Fibroblast of villous mesenchyme (primary cell): ENCODE measurements at regions not wholly inside any gene's neighbourhood (a gene's known extent, or its start where the extent isn't known, plus 50 kb on each side); places are given as distances from the start of the nearest gene placed in this dataset.

ENCODE experiments used
- DNase-seq: peaks from one replicate; pipeline ENCODE4 v3.0.0-alpha.2; 2010; ENCODE audit warnings: low read depth
- H3K4me3 ChIP-seq: 2 replicates; pipeline ENCODE4 v1.5.1; 2011; ENCODE audit warnings: low read depth, mild to moderate bottlenecking, low read length
- CTCF ChIP-seq: IDR thresholded peaks from 2 replicates; pipeline ENCODE4 v1.5.1; 2012; ENCODE audit warnings: low read depth, mild to moderate bottlenecking, low read length; ENCODE audit not compliant: insufficient read depth

GRCh38 chr20:47879771-47880170, 94.5 kb upstream of the SULF2 start:
- H3K4me3 ChIP-seq, result no peak overlapping the region
- no peak for DNase-seq
- TF ChIP-seq CTCF, result no peak

GRCh38 chr20:47878601-47879027, 93.3 kb upstream of the SULF2 start:
- no peak overlapping the region for H3K4me3 ChIP-seq
- no peak for DNase-seq
- TF ChIP-seq CTCF, result no peak

- no peak overlapping the region for H3K4me3 ChIP-seq
- TF ChIP-seq CTCF, result no peak
Observed at GRCh38 chr20:47876311-47877088, 91.2 kb upstream of the SULF2 start.

DNA sequence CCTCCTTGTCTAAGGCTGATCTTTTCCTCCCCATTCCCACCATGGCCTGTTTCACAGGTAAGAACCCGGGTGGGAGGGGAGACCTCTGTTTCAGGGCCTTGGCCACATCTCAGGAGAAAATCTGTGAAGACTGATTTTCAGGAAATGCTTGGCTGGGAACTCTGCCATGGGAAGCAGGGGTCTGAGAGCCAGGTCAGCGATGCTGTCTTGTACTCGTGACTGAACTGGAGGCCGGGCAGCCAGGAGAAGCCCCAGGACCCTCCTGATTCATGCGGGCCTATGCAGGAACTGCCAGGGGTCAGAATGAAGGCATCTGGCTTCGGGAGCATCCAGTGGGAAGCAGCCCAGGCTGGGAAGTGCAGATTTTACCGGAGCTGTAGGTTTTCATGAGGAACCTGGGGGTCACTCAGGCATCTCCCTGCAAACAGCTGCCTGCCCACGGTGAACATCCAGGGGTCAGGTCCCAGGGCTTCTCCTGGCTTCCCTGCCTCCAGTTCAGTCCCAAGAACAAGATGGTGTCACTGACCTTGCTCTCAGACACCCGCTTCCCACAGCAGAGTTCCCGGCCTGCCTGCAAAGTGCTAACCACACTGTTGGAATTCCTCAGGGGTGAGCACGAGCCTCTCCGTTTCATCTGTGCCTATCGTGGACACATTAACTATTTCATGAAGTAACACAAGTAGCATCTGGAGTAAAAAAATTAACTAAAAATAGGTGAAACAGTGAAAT, 90.2 kb upstream of the SULF2 start:
- no peak overlapping the region for H3K4me3 ChIP-seq
- TF ChIP-seq CTCF, result no peak
- DNase-seq, result no peak

More at GRCh38 chr20:47876311-47877088, 91.2 kb upstream of the SULF2 start:
- no peak for DNase-seq

GRCh38 chr20:47872341-47872740, 87.1 kb upstream of the SULF2 start:
- no peak for TF ChIP-seq CTCF
- no peak overlapping the region for H3K4me3 ChIP-seq
- DNase-seq, result no peak

DNA sequence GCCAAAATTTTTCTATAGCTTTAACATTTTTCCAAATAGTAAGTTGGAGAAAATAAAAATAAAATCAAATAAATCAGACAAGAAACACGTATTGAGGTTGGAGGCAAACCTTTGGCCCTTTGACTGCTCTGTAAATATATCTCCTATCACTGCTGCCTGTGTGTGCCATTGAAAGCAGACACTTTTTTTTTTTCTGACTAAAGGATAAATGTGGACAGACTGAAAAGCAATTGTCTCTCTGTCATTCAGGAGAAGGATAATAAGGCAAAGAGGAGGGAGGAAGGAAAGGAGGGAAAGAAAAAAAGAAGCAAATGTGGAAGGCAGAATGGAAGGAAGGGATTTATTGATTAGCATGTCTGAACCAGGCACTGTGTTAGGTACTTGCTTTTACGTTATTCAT, 85.2 kb upstream of the SULF2 start:
- TF ChIP-seq CTCF, result no peak
- no peak for DNase-seq
- no peak overlapping the region for H3K4me3 ChIP-seq

DNA sequence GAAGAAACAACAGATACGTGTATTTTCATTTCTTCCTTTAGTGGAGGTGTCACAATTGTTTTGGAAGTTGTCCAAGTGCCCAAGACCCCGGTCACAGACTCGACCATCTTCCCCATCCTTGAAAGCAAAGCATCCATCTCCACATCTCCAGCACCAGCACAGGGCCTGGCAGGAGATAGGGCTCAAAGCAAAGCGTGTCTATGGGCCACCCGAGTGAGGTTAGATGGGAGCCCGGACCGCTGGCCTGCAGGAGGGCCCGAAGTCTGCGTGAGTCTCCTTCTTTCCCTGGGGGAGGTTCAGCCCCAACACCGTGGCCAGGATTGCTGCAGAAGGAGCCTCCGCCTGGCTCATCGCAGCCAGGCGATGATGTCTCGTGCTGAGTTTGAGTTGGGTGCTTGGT, 83.5 kb upstream of the SULF2 start:
- no peak for DNase-seq
- no peak for TF ChIP-seq CTCF
- no peak overlapping the region for H3K4me3 ChIP-seq
